ENCODE measurements at regions not wholly inside any gene's neighbourhood (a gene's known extent, or its start where the extent isn't known, plus 50 kb on each side); places are given as distances from the start of the nearest gene placed in this dataset.
"Not testable (repeated sequence)": the region's sequence is repeated elsewhere in the genome, so short reads cannot be mapped to it uniquely, and the experiment has no call there.

GRCh38 chr14:105596374-105596773 is 70.0 kb downstream of the TMEM121 start:
- TF ChIP-seq POLR2A (IDR thresholded peaks at IDR 0.05; ENCODE audit: low read length); REST (IDR thresholded peaks at IDR 0.05); CTCF (IDR thresholded peaks at IDR 0.05); HDAC2 (IDR thresholded peaks at IDR 0.05); E2F6 (IDR thresholded peaks at IDR 0.05; ENCODE audit: borderline replicate concordance, low read depth); RAD21 (conservative IDR thresholded peaks at IDR 0.05 in 1 of 2, IDR thresholded peaks at IDR 0.05 in 1 of 2); HMGXB4 (CRISPR knock-in tag; IDR thresholded peaks at IDR 0.05; ENCODE audit: borderline replicate concordance); HOXA7 (CRISPR knock-in tag; IDR thresholded peaks at IDR 0.05); RCOR1 (IDR thresholded peaks at IDR 0.05; ENCODE audit: low read depth, low read length); MYC (IDR thresholded peaks at IDR 0.05; ENCODE audit: borderline replicate concordance, low read length); SMC3 (IDR thresholded peaks at IDR 0.05); MAX (IDR thresholded peaks at IDR 0.05); EP300 (IDR thresholded peaks at IDR 0.05); USF2 (IDR thresholded peaks at IDR 0.05): not testable (repeated sequence)
